Esophagus squamous epithelium (tissue), 4 donors: ENCODE measurements at regions not wholly inside any gene's neighbourhood (a gene's known extent, or its start where the extent isn't known, plus 50 kb on each side); places are given as distances from the start of the nearest gene placed in this dataset.

Experiments used
- CTCF ChIP-seq, 6 experiments: fragments of 450-650 bp in 4 of 6; fragments of 200-600 bp in 2 of 6; sonication (generic) in 2 of 6; IDR thresholded peaks; one replicate each; pipeline ENCODE4 v1.5.1; 2016 to 2019; ENCODE audit warnings: antibody characterized with exemption in 6 of 6, mild to moderate bottlenecking in 4 of 6, moderate library complexity in 4 of 6
- POLR2A ChIP-seq, 4 donors: fragments of 450-650 bp; IDR thresholded peaks; one replicate each; pipeline ENCODE4 v1.6.1; 2017; ENCODE audit warnings: antibody characterized with exemption in 4 of 4, mild to moderate bottlenecking in 4 of 4, moderate library complexity in 3 of 4

GRCh38 chr2:58540681-58541080, 299.6 kb upstream of the FANCL start:
- TF ChIP-seq POLR2A (IDR thresholded peaks at IDR 0.05) (no peak), CTCF (IDR thresholded peaks at IDR 0.05) (no peak)
